ENCODE measurements at regions not wholly inside any gene's neighbourhood (a gene's known extent, or its start where the extent isn't known, plus 50 kb on each side); places are given as distances from the start of the nearest gene placed in this dataset.

DNA sequence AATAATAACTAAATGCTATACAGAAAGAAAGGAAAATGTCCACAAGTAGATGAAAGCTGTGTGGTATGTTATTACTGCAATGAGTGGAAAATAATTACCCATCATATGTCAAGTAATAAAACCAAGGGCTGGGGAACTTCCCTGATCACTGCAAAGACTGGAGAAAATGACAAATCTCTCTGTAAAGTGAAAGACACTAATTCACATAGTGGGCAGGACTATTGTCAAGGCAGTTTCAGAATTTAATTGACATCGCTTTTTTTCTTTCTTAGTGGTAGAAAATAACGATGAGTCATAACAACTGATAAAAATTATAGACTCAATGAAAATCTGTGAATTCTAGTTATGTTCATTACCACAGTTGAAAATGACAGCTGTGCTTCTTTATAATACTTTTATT is 153.7 kb upstream of the ST6GALNAC5 start:
- in situ Hi-C loops (cut with HindIII; ENCODE audit: low sequenced_read_pairs), result no loop called here
- no peak for DNase-seq (ENCODE audit: low read depth)
- H3K4me3 ChIP-seq (ENCODE audit: low read depth, low read length), result no peak overlapping the region
- TF ChIP-seq, protein P1, sequence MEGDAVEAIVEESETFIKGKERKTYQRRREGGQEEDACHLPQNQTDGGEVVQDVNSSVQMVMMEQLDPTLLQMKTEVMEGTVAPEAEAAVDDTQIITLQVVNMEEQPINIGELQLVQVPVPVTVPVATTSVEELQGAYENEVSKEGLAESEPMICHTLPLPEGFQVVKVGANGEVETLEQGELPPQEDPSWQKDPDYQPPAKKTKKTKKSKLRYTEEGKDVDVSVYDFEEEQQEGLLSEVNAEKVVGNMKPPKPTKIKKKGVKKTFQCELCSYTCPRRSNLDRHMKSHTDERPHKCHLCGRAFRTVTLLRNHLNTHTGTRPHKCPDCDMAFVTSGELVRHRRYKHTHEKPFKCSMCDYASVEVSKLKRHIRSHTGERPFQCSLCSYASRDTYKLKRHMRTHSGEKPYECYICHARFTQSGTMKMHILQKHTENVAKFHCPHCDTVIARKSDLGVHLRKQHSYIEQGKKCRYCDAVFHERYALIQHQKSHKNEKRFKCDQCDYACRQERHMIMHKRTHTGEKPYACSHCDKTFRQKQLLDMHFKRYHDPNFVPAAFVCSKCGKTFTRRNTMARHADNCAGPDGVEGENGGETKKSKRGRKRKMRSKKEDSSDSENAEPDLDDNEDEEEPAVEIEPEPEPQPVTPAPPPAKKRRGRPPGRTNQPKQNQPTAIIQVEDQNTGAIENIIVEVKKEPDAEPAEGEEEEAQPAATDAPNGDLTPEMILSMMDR (IDR thresholded peaks at IDR 0.05; ENCODE audit: low read depth, low read length, missing control alignments), result no peak

DNA sequence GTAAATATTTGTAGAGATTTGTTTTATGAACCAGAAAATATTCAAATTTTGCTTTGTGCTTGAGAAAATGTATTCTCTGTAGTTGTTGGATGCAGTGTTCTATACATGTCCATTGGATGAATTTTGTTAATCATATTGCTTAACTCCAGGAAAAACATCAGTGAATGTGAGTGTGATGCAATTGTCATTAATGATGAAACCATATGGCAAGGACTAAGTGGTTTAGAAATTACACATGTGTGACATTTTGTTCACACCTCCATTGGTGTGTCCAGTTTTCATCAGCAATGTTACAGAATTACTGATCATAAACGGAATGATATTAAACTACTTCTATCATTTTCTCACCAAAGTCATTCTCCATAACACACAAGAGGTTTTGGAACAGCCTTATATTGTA is 151.8 kb upstream of the ST6GALNAC5 start:
- TF ChIP-seq, protein P1 (IDR thresholded peaks at IDR 0.05; ENCODE audit: low read depth, low read length, missing control alignments), result no peak
- DNase-seq (ENCODE audit: low read depth), result no peak
- no peak overlapping the region for H3K4me3 ChIP-seq (ENCODE audit: low read depth, low read length)
- in situ Hi-C loops (cut with HindIII; ENCODE audit: low sequenced_read_pairs), result no loop called here

DNA sequence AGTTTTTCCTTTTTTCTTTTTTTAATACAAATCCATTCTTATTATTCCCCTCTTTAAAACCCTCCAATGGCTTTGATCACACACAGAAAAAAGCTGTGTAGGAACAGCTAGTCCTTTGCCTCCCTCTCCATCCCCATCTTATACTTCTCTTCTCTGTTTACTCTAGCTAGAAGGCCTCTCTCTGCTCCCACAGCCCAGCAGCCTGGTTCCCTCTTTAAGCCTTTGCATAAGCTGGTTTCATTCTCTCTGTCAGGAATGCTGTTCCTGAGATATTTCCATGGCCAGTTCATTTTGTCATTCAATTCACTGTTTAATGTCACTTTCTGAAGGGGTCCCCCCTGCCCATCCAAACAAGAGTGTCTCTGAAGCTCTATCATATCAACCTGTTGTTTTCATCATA is 143.3 kb upstream of the ST6GALNAC5 start:
- in situ Hi-C loops (cut with HindIII; ENCODE audit: low sequenced_read_pairs), result no loop called here
- H3K4me3 ChIP-seq (ENCODE audit: low read depth, low read length), result no peak overlapping the region
- TF ChIP-seq, protein P1 (IDR thresholded peaks at IDR 0.05; ENCODE audit: low read depth, low read length, missing control alignments), result no peak
- no peak for DNase-seq (ENCODE audit: low read depth)

DNA sequence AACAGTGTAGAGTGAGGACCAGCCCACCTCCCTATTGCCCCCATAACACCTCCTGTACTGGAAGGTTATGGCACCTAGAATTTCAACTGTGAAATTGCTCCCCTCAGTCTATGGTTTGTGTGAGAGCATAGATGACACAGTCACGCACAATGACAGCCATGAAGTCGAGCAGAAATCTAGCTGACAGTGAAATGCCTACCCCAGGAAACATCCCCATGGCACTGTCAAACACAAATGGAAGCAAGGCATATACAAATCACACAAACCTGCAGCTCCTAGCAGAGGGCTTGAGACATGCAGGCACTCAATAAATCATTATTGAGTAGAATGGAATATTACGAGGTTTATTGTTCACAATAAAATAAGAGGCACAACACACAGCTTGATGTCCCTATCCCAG is 142.5 kb upstream of the ST6GALNAC5 start:
- no peak for DNase-seq (ENCODE audit: low read depth)
- TF ChIP-seq, protein P1 (IDR thresholded peaks at IDR 0.05; ENCODE audit: low read depth, low read length, missing control alignments), result no peak
- in situ Hi-C loops (cut with HindIII; ENCODE audit: low sequenced_read_pairs), result no loop called here
- no peak overlapping the region for H3K4me3 ChIP-seq (ENCODE audit: low read depth, low read length)

DNA sequence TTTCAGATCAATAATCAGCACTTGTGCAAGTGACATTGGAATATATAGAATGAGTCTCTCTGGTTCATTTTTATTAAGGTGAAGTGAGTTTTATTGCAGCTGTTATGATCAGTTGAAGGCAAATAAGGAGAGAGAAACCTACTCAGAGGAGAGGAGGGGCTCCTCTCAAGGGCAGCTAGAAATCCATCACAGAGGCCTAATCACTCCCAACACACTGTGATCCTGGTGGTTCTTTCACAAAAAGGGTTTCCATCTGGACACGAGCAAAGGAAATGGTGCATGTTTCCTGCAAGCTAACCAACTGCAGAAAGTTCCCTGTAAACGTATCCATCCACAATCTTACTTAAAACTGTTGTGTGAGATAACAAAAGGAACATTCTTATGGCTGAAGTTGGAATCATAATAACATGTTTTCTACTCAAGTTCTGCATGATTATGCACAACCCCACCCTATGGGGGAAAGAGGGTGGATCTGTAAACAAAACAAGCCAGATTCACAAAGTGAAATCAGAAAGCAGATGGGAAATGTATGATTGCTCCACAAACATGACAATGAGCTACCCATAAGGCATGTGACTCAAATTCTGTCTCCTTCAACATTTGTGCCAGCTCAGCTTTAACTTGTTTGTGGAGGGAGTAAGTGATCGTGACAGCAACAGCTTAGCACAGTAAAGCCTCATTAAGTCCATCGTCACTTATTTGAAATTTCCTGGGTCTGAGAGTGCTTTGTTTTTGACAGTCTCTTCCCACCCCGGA is 141.2 kb upstream of the ST6GALNAC5 start:
- in situ Hi-C loops (cut with HindIII; ENCODE audit: low sequenced_read_pairs), result no loop called here
- TF ChIP-seq, protein P1 (IDR thresholded peaks at IDR 0.05; ENCODE audit: low read depth, low read length, missing control alignments), result no peak
- H3K4me3 ChIP-seq (ENCODE audit: low read depth, low read length), result no peak overlapping the region
- no peak for DNase-seq (ENCODE audit: low read depth)

DNA sequence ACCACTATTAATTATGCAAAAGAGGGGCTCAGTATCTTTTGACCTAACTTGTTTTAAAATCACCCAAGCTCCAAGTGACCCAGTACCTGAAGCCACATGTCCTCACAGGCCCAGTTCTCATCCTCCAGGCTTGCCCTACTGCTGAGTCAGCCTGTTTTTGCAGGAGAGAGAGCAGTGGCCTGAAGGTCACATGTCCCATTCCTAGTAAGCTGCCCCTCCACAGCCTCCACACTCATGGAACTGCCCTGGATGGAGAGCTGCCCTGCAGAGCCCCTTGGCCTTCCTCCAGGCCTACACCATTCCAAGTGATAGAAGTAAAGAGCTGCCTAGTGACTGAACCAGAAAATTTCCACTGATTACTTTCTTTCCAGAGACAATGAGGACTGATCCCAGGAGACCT is 139.8 kb upstream of the ST6GALNAC5 start:
- in situ Hi-C loops (cut with HindIII; ENCODE audit: low sequenced_read_pairs), result no loop called here
- no peak overlapping the region for H3K4me3 ChIP-seq (ENCODE audit: low read depth, low read length)
- DNase-seq (ENCODE audit: low read depth), result no peak

More for the DNA sequence above, 139.8 kb upstream of the ST6GALNAC5 start:
- TF ChIP-seq, protein P1 (IDR thresholded peaks at IDR 0.05; ENCODE audit: low read depth, low read length, missing control alignments), result no peak
